ENCODE measurements at regions not wholly inside any gene's neighbourhood (a gene's known extent, or its start where the extent isn't known, plus 50 kb on each side); places are given as distances from the start of the nearest gene placed in this dataset.
A peak's percentile ranks its signal among the peaks of the same experiment; 100 is the strongest.

GRCh38 chr3:162139841-162140240, 643.2 kb downstream of the OTOL1 start:
- no peak for DNase-seq

GRCh38 chr3:162141272-162141791, 644.7 kb downstream of the OTOL1 start:
- no peak for DNase-seq

GRCh38 chr3:162142511-162142910, 645.9 kb downstream of the OTOL1 start:
- no peak for DNase-seq

GRCh38 chr3:162143180-162143579, 646.6 kb downstream of the OTOL1 start:
- no peak for DNase-seq

GRCh38 chr3:162147996-162148395, 651.4 kb downstream of the OTOL1 start:
- DNase-seq, result no peak

- no peak for DNase-seq
These were observed 654.2 kb downstream of the OTOL1 start for GRCh38 chr3:162150790-162151189.

- DNase-seq, result no peak
These were observed 656.0 kb downstream of the OTOL1 start for GRCh38 chr3:162152636-162153035.

- no peak for DNase-seq
These were observed 665.0 kb downstream of the OTOL1 start for GRCh38 chr3:162161595-162161994.

- no peak for DNase-seq
These were observed 668.7 kb downstream of the OTOL1 start for GRCh38 chr3:162165346-162165745.

- no peak for DNase-seq
These were observed 669.9 kb downstream of the OTOL1 start for GRCh38 chr3:162166543-162166942.

GRCh38 chr3:162168715-162169114, 672.1 kb downstream of the OTOL1 start:
- DNase-seq, result no peak

GRCh38 chr3:162170581-162170980, 674.0 kb downstream of the OTOL1 start:
- DNase-seq, result peak; percentile 57

GRCh38 chr3:162171970-162172369, 675.4 kb downstream of the OTOL1 start:
- DNase-seq, result no peak

- no peak for DNase-seq
These were observed 678.5 kb downstream of the OTOL1 start for GRCh38 chr3:162175145-162175544.

GRCh38 chr3:162175878-162176277, 679.3 kb downstream of the OTOL1 start:
- DNase-seq, result no peak

- no peak for DNase-seq
These were observed 686.8 kb downstream of the OTOL1 start for GRCh38 chr3:162183440-162183839.

GRCh38 chr3:162192340-162193029, 695.9 kb downstream of the OTOL1 start:
- no peak for DNase-seq

GRCh38 chr3:162193148-162194095, 696.8 kb downstream of the OTOL1 start:
- DNase-seq, result no peak

- DNase-seq, result no peak
These were observed 698.5 kb downstream of the OTOL1 start for GRCh38 chr3:162195147-162195546.

GRCh38 chr3:162196964-162197363, 700.4 kb downstream of the OTOL1 start:
- no peak for DNase-seq

GRCh38 chr3:162200836-162201235, 704.2 kb downstream of the OTOL1 start:
- DNase-seq, result no peak

GRCh38 chr3:162206648-162207047, 710.0 kb downstream of the OTOL1 start:
- DNase-seq, result no peak

- no peak for DNase-seq
These were observed 714.9 kb downstream of the OTOL1 start for GRCh38 chr3:162211470-162211869.

- no peak for DNase-seq
These were observed 716.6 kb downstream of the OTOL1 start for GRCh38 chr3:162213196-162213595.

Measured in MV-4-11 (cell line).